K562 (cell line): ENCODE measurements at regions not wholly inside any gene's neighbourhood (a gene's known extent, or its start where the extent isn't known, plus 50 kb on each side); places are given as distances from the start of the nearest gene placed in this dataset.

ENCODE experiments used
- ATF3 ChIP-seq, 2 experiments: fragments of 450-650 bp in 1 of 2; sonication (generic) in 1 of 2; formaldehyde crosslinking in 1 of 2; IDR thresholded peaks in 1 of 2; conservative IDR thresholded peaks in 1 of 2; 2 replicates each; pipeline versions ENCODE4 v1.6.1 to v1.8.1; 2016 to 2023; ENCODE audit warnings: mild to moderate bottlenecking in 2 of 2, moderate library complexity in 2 of 2, inconsistent platforms in 1 of 2, missing genetic modification reagents in 1 of 2
- FIP1L1 ChIP-seq: fragments of 200-400 bp; formaldehyde crosslinking; IDR thresholded peaks from 2 replicates; pipeline ENCODE4 v1.6.1; 2018; ENCODE audit warnings: mild to moderate bottlenecking, low read depth, low read length; ENCODE audit not compliant: poor library complexity, severe bottlenecking
- KLF1 ChIP-seq: fragments of 450-650 bp; IDR thresholded peaks from 2 replicates; pipeline ENCODE4 v1.6.1; 2016; ENCODE audit warnings: missing genetic modification characterization, missing compliant biosample characterization
- MTA1 ChIP-seq: fragments of 450-650 bp; IDR thresholded peaks from 2 replicates; pipeline ENCODE4 v1.6.1; 2017; ENCODE audit warnings: borderline replicate concordance
- PCBP1 ChIP-seq: fragments of 200-400 bp; formaldehyde crosslinking; IDR thresholded peaks from 2 replicates; pipeline ENCODE4 v1.6.1; 2018; ENCODE audit warnings: mild to moderate bottlenecking, low read depth, low read length; ENCODE audit not compliant: poor library complexity, severe bottlenecking
- RCOR1 ChIP-seq, 2 experiments: IDR thresholded peaks; 2 replicates each; pipeline ENCODE4 v1.6.1; 2012; ENCODE audit warnings: low read depth in 2 of 2, low read length in 2 of 2, borderline replicate concordance in 1 of 2, improper control_type of control experiment in 1 of 2
- ZBTB33 ChIP-seq: sonication (generic); formaldehyde crosslinking; IDR thresholded peaks from 2 replicates; pipeline ENCODE4 v1.8.1; 2023; ENCODE audit warnings: mild to moderate bottlenecking, missing genetic modification reagents
- ZKSCAN1 ChIP-seq: fragments of 150-350 bp; IDR thresholded peaks from 2 replicates; pipeline ENCODE4 v1.6.1; 2016; ENCODE audit warnings: low read depth, low read length
- ZNF778 ChIP-seq: fragments of 450-650 bp; formaldehyde crosslinking; IDR thresholded peaks from 2 replicates; pipeline ENCODE4 v1.4.0; 2020; ENCODE audit warnings: mild to moderate bottlenecking, moderate library complexity

- no peak for TF ChIP-seq RCOR1 (IDR thresholded peaks at IDR 0.05; ENCODE audit: borderline replicate concordance in 1 of 2, low read depth in 2 of 2, low read length in 2 of 2)
- no peak for TF ChIP-seq ZNF778
- no peak for TF ChIP-seq ATF3 (IDR thresholded peaks at IDR 0.05)
- no peak for TF ChIP-seq ATF3 (CRISPR knock-in tag; conservative IDR thresholded peaks at IDR 0.05)
- TF ChIP-seq MTA1: no peak
- TF ChIP-seq ZBTB33: no peak
- TF ChIP-seq ZKSCAN1: no peak
- TF ChIP-seq KLF1: no peak
- no peak for TF ChIP-seq PCBP1
- no peak for TF ChIP-seq FIP1L1
These were observed 847.8 kb downstream of the MRPL39 start for GRCh38 chr21:24759348-24760075.
